HCT116 (cell line): ENCODE measurements at regions not wholly inside any gene's neighbourhood (a gene's known extent, or its start where the extent isn't known, plus 50 kb on each side); places are given as distances from the start of the nearest gene placed in this dataset.

Source experiments
- ATAC-seq: fragments of 200-7000 bp; cut with Tn5 transposase; 2 replicates; pipeline ENCODE4 v1.9.1; 2020; ENCODE audit warnings: mild to moderate bottlenecking, moderate library complexity
- BruUV-seq: library from RNA; stranded (reverse); fragments of 400-500 nt; replicated peaks from 2 replicates; lab custom pipeline; 2021; lab: Mats Ljungman, UMichigan
- CTCF ChIA-PET: fragments of 300-600 bp; sonication (Branson Sonifier 250); formaldehyde crosslinking; loops from one replicate; lab custom pipeline; 2021; ENCODE audit warnings: antibody characterized with exemption; lab: Charles Lee
- POLR2A ChIA-PET: fragments of 300-600, 350-600 bp; sonication (Branson Sonifier 250); formaldehyde crosslinking; loops from one replicate; lab custom pipeline; 2021; ENCODE audit warnings: antibody characterized with exemption; lab: Charles Lee
- RAD21 ChIA-PET, 2 experiments: fragments of 300-600 bp; sonication (Branson Sonifier 250); formaldehyde crosslinking; loops; one replicate each; lab custom pipeline; 2023; ENCODE audit warnings: low total read pairs in 2 of 2; ENCODE audit not compliant: uncharacterized antibody in 2 of 2, unreplicated experiment in 2 of 2, low non-redundant PET in 1 of 2; lab: Charles Lee
- DNase-seq: peaks from one replicate; pipeline ENCODE4 v3.0.0-alpha.2; 2010; ENCODE audit warnings: low read depth, low spot score
- H2AFZ ChIP-seq: fragments of 200-600 bp; shearing (Covaris generic), sonication (generic); 2 replicates; pipeline ENCODE4 v1.6.1; 2017; ENCODE audit warnings: low read depth, mixed run types, mixed read lengths, antibody characterized with exemption, low read length; ENCODE audit not compliant: poor library complexity, severe bottlenecking
- H3K27ac ChIP-seq: 2 replicates; pipeline ENCODE4 v1.5.1; 2012; ENCODE audit warnings: low read depth, low read length
- H3K27me3 ChIP-seq: fragments of 200-600 bp; sonication (generic); 2 replicates; pipeline ENCODE4 v1.6.1; 2016; ENCODE audit warnings: mixed run types, low read length, mixed read lengths; ENCODE audit not compliant: insufficient read depth
- H3K36me3 ChIP-seq, 2 experiments: fragments of 200-500 bp in 1 of 2; fragments of 200-600 bp in 1 of 2; sonication (Bioruptor generic) in 1 of 2; sonication (generic) in 1 of 2; 2 replicates each; pipeline versions ENCODE4 v1.5.1 to v1.6.1; 2014 to 2016; ENCODE audit warnings: low read length in 2 of 2, inconsistent platforms in 1 of 2, mixed read lengths in 1 of 2, mixed run types in 1 of 2; ENCODE audit not compliant: insufficient read depth in 2 of 2, control insufficient read depth in 1 of 2
- H3K4me1 ChIP-seq, 2 experiments: fragments of 200-600 bp in 1 of 2; sonication (generic) in 1 of 2; 2 replicates each; pipeline versions ENCODE4 v1.5.1 to v1.6.1; 2012 to 2017; ENCODE audit warnings: low read length in 2 of 2, inconsistent platforms in 1 of 2, mild to moderate bottlenecking in 1 of 2, mixed read lengths in 1 of 2, mixed run types in 1 of 2, moderate library complexity in 1 of 2; ENCODE audit not compliant: insufficient read depth in 2 of 2, control insufficient read depth in 1 of 2
- H3K4me2 ChIP-seq: fragments of 200-600 bp; sonication (generic); 2 replicates; pipeline ENCODE4 v1.6.1; 2017; ENCODE audit warnings: mixed run types, low read length, mixed read lengths
- H3K4me3 ChIP-seq, 2 experiments: fragments of 200-600 bp in 1 of 2; sonication (generic) in 1 of 2; replicated peaks in 1 of 2; 2 replicates each; pipeline ENCODE4 v1.5.1; 2011 to 2016; ENCODE audit warnings: low read length in 2 of 2, control low read depth in 1 of 2, low read depth in 1 of 2, mild to moderate bottlenecking in 1 of 2, mixed read lengths in 1 of 2, mixed run types in 1 of 2
- H3K79me2 ChIP-seq: fragments of 200-600 bp; sonication (generic); 2 replicates; pipeline ENCODE4 v1.6.1; 2017; ENCODE audit warnings: mild to moderate bottlenecking, mixed run types, low read length, moderate library complexity, mixed read lengths; ENCODE audit not compliant: insufficient read depth
- H3K9ac ChIP-seq: fragments of 200-600 bp; sonication (generic); 2 replicates; pipeline ENCODE4 v1.6.1; 2016; ENCODE audit warnings: low read length, mixed read lengths
- H3K9me2 ChIP-seq: fragments of 200-600 bp; sonication (generic), shearing (Covaris generic); 2 replicates; pipeline ENCODE4 v1.6.1; 2017; ENCODE audit warnings: mixed run types, mild to moderate bottlenecking, moderate library complexity; ENCODE audit not compliant: insufficient read depth
- H3K9me3 ChIP-seq, 2 experiments: fragments of 200-500 bp in 1 of 2; fragments of 200-600 bp in 1 of 2; sonication (Bioruptor generic) in 1 of 2; sonication (generic) in 1 of 2; 2 replicates each; pipeline ENCODE4 v1.6.1; 2014 to 2017; ENCODE audit warnings: low read length in 2 of 2, mixed read lengths in 2 of 2, inconsistent platforms in 1 of 2, low read depth in 1 of 2, mild to moderate bottlenecking in 1 of 2, mixed run types in 1 of 2, moderate library complexity in 1 of 2; ENCODE audit not compliant: control insufficient read depth in 1 of 2, insufficient read depth in 1 of 2
- H4K20me1 ChIP-seq: fragments of 200-600 bp; sonication (generic), shearing (Covaris generic); 2 replicates; pipeline ENCODE4 v1.6.1; 2017; ENCODE audit warnings: mixed run types, mild to moderate bottlenecking, moderate library complexity; ENCODE audit not compliant: insufficient read depth
- CBX3 ChIP-seq: IDR thresholded peaks from 2 replicates; pipeline ENCODE4 v1.6.1; 2012; ENCODE audit warnings: low read depth
- EGR1 ChIP-seq: IDR thresholded peaks from 2 replicates; pipeline ENCODE4 v1.6.1; 2012; ENCODE audit warnings: low read depth
- EZH2 ChIP-seq: fragments of 200-600 bp; sonication (generic); IDR thresholded peaks from 2 replicates; pipeline ENCODE4 v1.6.1; 2017; ENCODE audit warnings: antibody characterized with exemption, mixed run types
- EZH2phosphoT487 ChIP-seq: fragments of 200-600 bp; IDR thresholded peaks from 2 replicates; pipeline ENCODE4 v1.6.1; 2018; ENCODE audit warnings: antibody characterized with exemption, borderline replicate concordance
- JUND ChIP-seq: IDR thresholded peaks from 2 replicates; pipeline ENCODE4 v1.6.1; 2012
- POLR2A ChIP-seq: IDR thresholded peaks from 2 replicates; pipeline ENCODE4 v1.7.0; 2011; ENCODE audit warnings: borderline replicate concordance; ENCODE audit not compliant: insufficient read depth, insufficient read length; ENCODE audit errors: extremely low read depth
- RAD21 ChIP-seq: IDR thresholded peaks from 2 replicates; pipeline ENCODE4 v1.6.1; 2012; ENCODE audit warnings: low read depth, mild to moderate bottlenecking
- SIN3A ChIP-seq: IDR thresholded peaks from 2 replicates; pipeline ENCODE4 v1.6.1; 2012; ENCODE audit warnings: low read depth
- SP1 ChIP-seq: IDR thresholded peaks from 2 replicates; pipeline ENCODE4 v1.6.1; 2012; ENCODE audit warnings: low read depth
- SRF ChIP-seq: IDR thresholded peaks from 2 replicates; pipeline ENCODE4 v1.6.1; 2012; ENCODE audit warnings: low read depth
- TCF7L2 ChIP-seq: IDR thresholded peaks from 2 replicates; pipeline ENCODE4 v1.7.0; 2011; ENCODE audit warnings: borderline replicate concordance, inconsistent platforms; ENCODE audit not compliant: insufficient read depth, insufficient read length; ENCODE audit errors: extremely low read depth
- YY1 ChIP-seq: IDR thresholded peaks from 2 replicates; pipeline ENCODE4 v1.6.1; 2011; ENCODE audit warnings: low read length, low read depth, moderate library complexity, mild to moderate bottlenecking; ENCODE audit not compliant: insufficient replicate concordance; ENCODE audit errors: extremely low read depth
- ZFX ChIP-seq: fragments of 450-650 bp; IDR thresholded peaks from 2 replicates; pipeline ENCODE4 v1.6.1; 2017
- ZNF274 ChIP-seq: fragments of 200-500 bp; sonication (Bioruptor generic); IDR thresholded peaks from 2 replicates; pipeline ENCODE4 v1.6.1; 2014; ENCODE audit warnings: mild to moderate bottlenecking, low read depth, low read length, inconsistent platforms
- intact Hi-C: fragments of 100-400 bp; cut with micrococcal nuclease; formaldehyde crosslinking; loops from 2 replicates; pipeline ENCODE4 v1.10.0; 2022
- TF ChIP-seq, protein P1 (sequence below), 3 experiments: fragments of 200-600 bp in 1 of 3; sonication (generic) in 1 of 3; IDR thresholded peaks in 2 of 3; conservative IDR thresholded peaks in 1 of 3; 2 replicates each; pipeline ENCODE4 v1.5.1; 2012 to 2017; ENCODE audit warnings: low read depth in 2 of 3, low read length in 2 of 3, antibody characterized with exemption in 1 of 3, borderline replicate concordance in 1 of 3, control low read depth in 1 of 3, mild to moderate bottlenecking in 1 of 3, mixed read lengths in 1 of 3, mixed run types in 1 of 3, moderate library complexity in 1 of 3; ENCODE audit not compliant: insufficient read depth in 1 of 3
- TF ChIP-seq, protein P2 (sequence below): IDR thresholded peaks from 2 replicates; pipeline ENCODE4 v1.6.1; 2012; ENCODE audit warnings: low read depth
- TF ChIP-seq, protein P3 (sequence below): IDR thresholded peaks from 2 replicates; pipeline ENCODE4 v1.6.1; 2012
- TF ChIP-seq, protein P4 (sequence below): IDR thresholded peaks from 2 replicates; pipeline ENCODE4 v1.6.1; 2012
- TF ChIP-seq, protein P5 (sequence below): IDR thresholded peaks from 2 replicates; pipeline ENCODE4 v1.6.1; 2011; ENCODE audit warnings: mild to moderate bottlenecking, low read length, moderate library complexity; ENCODE audit not compliant: insufficient replicate concordance; ENCODE audit errors: extremely low read depth

DNA sequence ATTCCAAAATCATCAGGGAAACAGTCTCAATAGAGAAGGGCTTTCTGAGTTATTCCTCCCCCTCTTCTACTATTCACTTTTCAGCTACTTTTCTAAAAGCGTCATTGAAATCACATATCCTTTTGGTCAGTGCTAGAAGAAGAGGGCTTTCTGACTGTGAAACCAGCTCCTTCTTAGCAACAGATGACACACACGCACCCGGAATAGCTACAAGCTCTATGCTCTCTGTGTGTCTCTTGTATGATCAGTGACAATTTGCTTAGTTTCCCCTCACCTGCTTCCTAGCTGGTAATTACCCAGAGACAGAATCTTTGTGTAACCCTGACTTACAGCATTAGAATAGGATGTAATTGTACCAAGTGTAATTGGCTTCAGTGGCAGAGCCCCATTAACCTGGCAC, 268.1 kb upstream of the SLITRK2 start:
- H3K4me2 ChIP-seq = no peak overlapping the region
- no peaks in the 10 kb centered on the region for H3K79me2 ChIP-seq
- ChIA-PET CTCF (no interaction called here), RAD21 (no interaction called here), POLR2A (no interaction called here)
- H2AFZ ChIP-seq = no peak overlapping the region
- H4K20me1 ChIP-seq = no peaks in the 10 kb centered on the region
- TF ChIP-seq, protein P1, sequence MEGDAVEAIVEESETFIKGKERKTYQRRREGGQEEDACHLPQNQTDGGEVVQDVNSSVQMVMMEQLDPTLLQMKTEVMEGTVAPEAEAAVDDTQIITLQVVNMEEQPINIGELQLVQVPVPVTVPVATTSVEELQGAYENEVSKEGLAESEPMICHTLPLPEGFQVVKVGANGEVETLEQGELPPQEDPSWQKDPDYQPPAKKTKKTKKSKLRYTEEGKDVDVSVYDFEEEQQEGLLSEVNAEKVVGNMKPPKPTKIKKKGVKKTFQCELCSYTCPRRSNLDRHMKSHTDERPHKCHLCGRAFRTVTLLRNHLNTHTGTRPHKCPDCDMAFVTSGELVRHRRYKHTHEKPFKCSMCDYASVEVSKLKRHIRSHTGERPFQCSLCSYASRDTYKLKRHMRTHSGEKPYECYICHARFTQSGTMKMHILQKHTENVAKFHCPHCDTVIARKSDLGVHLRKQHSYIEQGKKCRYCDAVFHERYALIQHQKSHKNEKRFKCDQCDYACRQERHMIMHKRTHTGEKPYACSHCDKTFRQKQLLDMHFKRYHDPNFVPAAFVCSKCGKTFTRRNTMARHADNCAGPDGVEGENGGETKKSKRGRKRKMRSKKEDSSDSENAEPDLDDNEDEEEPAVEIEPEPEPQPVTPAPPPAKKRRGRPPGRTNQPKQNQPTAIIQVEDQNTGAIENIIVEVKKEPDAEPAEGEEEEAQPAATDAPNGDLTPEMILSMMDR (IDR thresholded peaks at IDR 0.05 in 2 of 3, conservative IDR thresholded peaks at IDR 0.05 in 1 of 3; ENCODE audit: borderline replicate concordance in 1 of 3, insufficient read depth in 1 of 3, low read depth in 2 of 3, low read length in 2 of 3) = no peak
- TF ChIP-seq EGR1 (no peak), SP1 (no peak), YY1 (no peak), SRF (no peak), EZH2phosphoT487 (no peak), EZH2 (no peak), RAD21 (no peak), SIN3A (no peak), JUND (no peak), POLR2A (no peak), CBX3 (no peak), ZNF274 (no peak), ZFX (no peak), TCF7L2 (no peak)
- TF ChIP-seq, protein P2, sequence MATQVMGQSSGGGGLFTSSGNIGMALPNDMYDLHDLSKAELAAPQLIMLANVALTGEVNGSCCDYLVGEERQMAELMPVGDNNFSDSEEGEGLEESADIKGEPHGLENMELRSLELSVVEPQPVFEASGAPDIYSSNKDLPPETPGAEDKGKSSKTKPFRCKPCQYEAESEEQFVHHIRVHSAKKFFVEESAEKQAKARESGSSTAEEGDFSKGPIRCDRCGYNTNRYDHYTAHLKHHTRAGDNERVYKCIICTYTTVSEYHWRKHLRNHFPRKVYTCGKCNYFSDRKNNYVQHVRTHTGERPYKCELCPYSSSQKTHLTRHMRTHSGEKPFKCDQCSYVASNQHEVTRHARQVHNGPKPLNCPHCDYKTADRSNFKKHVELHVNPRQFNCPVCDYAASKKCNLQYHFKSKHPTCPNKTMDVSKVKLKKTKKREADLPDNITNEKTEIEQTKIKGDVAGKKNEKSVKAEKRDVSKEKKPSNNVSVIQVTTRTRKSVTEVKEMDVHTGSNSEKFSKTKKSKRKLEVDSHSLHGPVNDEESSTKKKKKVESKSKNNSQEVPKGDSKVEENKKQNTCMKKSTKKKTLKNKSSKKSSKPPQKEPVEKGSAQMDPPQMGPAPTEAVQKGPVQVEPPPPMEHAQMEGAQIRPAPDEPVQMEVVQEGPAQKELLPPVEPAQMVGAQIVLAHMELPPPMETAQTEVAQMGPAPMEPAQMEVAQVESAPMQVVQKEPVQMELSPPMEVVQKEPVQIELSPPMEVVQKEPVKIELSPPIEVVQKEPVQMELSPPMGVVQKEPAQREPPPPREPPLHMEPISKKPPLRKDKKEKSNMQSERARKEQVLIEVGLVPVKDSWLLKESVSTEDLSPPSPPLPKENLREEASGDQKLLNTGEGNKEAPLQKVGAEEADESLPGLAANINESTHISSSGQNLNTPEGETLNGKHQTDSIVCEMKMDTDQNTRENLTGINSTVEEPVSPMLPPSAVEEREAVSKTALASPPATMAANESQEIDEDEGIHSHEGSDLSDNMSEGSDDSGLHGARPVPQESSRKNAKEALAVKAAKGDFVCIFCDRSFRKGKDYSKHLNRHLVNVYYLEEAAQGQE = no peak
- TF ChIP-seq, protein P3, sequence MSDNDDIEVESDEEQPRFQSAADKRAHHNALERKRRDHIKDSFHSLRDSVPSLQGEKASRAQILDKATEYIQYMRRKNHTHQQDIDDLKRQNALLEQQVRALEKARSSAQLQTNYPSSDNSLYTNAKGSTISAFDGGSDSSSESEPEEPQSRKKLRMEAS = no peak
- TF ChIP-seq, protein P4, sequence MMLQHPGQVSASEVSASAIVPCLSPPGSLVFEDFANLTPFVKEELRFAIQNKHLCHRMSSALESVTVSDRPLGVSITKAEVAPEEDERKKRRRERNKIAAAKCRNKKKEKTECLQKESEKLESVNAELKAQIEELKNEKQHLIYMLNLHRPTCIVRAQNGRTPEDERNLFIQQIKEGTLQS = no peak
- TF ChIP-seq, protein P5, sequence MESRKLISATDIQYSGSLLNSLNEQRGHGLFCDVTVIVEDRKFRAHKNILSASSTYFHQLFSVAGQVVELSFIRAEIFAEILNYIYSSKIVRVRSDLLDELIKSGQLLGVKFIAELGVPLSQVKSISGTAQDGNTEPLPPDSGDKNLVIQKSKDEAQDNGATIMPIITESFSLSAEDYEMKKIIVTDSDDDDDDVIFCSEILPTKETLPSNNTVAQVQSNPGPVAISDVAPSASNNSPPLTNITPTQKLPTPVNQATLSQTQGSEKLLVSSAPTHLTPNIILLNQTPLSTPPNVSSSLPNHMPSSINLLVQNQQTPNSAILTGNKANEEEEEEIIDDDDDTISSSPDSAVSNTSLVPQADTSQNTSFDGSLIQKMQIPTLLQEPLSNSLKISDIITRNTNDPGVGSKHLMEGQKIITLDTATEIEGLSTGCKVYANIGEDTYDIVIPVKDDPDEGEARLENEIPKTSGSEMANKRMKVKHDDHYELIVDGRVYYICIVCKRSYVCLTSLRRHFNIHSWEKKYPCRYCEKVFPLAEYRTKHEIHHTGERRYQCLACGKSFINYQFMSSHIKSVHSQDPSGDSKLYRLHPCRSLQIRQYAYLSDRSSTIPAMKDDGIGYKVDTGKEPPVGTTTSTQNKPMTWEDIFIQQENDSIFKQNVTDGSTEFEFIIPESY = no peak
- H3K4me1 ChIP-seq = no peaks in the 10 kb centered on the region
- BruUV-seq = no TSS peak
- intact Hi-C loops = no loop called here
- DNase-seq = no peak
- no peaks in the 10 kb centered on the region for H3K9me2 ChIP-seq
- H3K9ac ChIP-seq = no peak overlapping the region
- H3K9me3 ChIP-seq = no peaks in the 10 kb centered on the region
- no peaks in the 10 kb centered on the region for H3K36me3 ChIP-seq
- no peaks in the 10 kb centered on the region for H3K27me3 ChIP-seq
- H3K4me3 ChIP-seq = no peak overlapping the region
- ATAC-seq = no peak
- H3K27ac ChIP-seq = no peak overlapping the region
